COR-L47 (cell line): ENCODE measurements at regions not wholly inside any gene's neighbourhood (a gene's known extent, or its start where the extent isn't known, plus 50 kb on each side); places are given as distances from the start of the nearest gene placed in this dataset.
"Not testable (repeated sequence)": the region's sequence is repeated elsewhere in the genome, so short reads cannot be mapped to it uniquely, and the experiment has no call there.

Source experiments
- DNase-seq: peaks from one replicate; lab custom pipeline; 2025; lab: John Stamatoyannopoulos, UW

GRCh38 chr17:56690441-56691291, 97.2 kb downstream of the NOG start:
- DNase-seq: no peak

GRCh38 chr17:56694825-56695224, 101.3 kb downstream of the NOG start:
- DNase-seq: no peak

- no peak for DNase-seq
These were observed 103.7 kb downstream of the NOG start for GRCh38 chr17:56697190-56697589.

- no peak for DNase-seq
These were observed 105.8 kb downstream of the NOG start for GRCh38 chr17:56699186-56699894.

GRCh38 chr17:56700919-56701420, 107.5 kb downstream of the NOG start:
- no peak for DNase-seq

GRCh38 chr17:56707312-56708219, 114.1 kb downstream of the NOG start:
- no peak for DNase-seq

GRCh38 chr17:56708220-56708558, 114.7 kb downstream of the NOG start:
- DNase-seq: no peak

- no peak for DNase-seq
These were observed 115.3 kb downstream of the NOG start for GRCh38 chr17:56708670-56709410.

GRCh38 chr17:56710986-56711385, 117.5 kb downstream of the NOG start:
- no peak for DNase-seq

- DNase-seq: peak; percentile 64
These were observed 117.9 kb downstream of the C17orf67 start for GRCh38 chr17:56715613-56716357.

- no peak for DNase-seq
These were observed 116.2 kb downstream of the C17orf67 start for GRCh38 chr17:56717471-56717870.

GRCh38 chr17:56718515-56718914, 115.2 kb downstream of the C17orf67 start:
- no peak for DNase-seq

- no peak for DNase-seq
These were observed 110.3 kb downstream of the C17orf67 start for GRCh38 chr17:56723421-56723820.

- DNase-seq: no peak
These were observed 109.1 kb downstream of the C17orf67 start for GRCh38 chr17:56724664-56725063.

- no peak for DNase-seq
These were observed 108.6 kb downstream of the C17orf67 start for GRCh38 chr17:56725144-56725543.

- DNase-seq: no peak
These were observed 105.7 kb downstream of the C17orf67 start for GRCh38 chr17:56727876-56728617.

GRCh38 chr17:56731096-56731495, 102.6 kb downstream of the C17orf67 start:
- not testable (repeated sequence) for DNase-seq

GRCh38 chr17:56733833-56734232, 99.9 kb downstream of the C17orf67 start:
- DNase-seq: no peak

GRCh38 chr17:56735842-56736241, 97.9 kb downstream of the C17orf67 start:
- no peak for DNase-seq
